NCI-H345 (cell line): ENCODE measurements at regions not wholly inside any gene's neighbourhood (a gene's known extent, or its start where the extent isn't known, plus 50 kb on each side); places are given as distances from the start of the nearest gene placed in this dataset.
A peak's percentile ranks its signal among the peaks of the same experiment; 100 is the strongest.
"Not testable (repeated sequence)": the region's sequence is repeated elsewhere in the genome, so short reads cannot be mapped to it uniquely, and the experiment has no call there.

Experiments used
- DNase-seq: peaks from one replicate; lab custom pipeline; 2025; lab: John Stamatoyannopoulos, UW

DNA sequence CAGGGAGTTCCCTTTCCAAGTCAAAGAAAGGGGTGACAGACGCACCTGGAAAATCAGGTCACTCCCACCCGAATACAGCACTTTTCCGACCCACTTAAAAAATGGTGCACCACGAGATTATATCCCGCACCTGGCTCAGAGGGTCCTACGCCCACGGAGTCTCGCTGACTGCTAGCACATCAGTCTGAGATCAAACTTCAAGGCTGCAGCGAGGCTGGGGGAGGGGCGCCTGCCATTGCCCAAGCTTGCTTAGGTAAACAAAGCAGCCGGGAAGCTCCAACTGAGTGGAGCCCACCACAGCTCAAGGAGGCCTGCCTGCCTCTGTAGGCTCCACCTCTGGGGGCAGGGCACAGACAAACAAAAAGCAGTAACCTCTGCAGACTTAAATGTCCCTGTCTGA is 277.8 kb upstream of the ARHGAP42 start:
- not testable (repeated sequence) for DNase-seq

DNA sequence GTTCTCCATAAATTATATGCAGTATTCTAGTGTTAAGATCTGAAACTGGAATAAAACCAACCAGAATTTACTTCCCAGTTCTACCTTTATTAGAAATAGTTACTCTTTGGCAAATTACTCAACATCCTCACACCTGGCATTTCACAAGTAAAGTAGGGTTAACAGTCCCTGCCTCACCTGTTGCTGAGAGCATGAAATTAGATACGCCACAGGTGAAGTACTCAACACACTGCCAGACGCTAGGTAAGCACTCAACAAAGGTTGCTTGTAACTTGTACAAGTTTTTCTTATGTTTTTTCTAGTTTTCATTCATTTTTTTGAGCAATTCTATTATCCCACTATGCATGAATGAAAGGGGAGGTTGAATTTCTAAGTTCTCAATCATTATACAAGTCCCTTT is 267.6 kb upstream of the ARHGAP42 start:
- peak; percentile 24 for DNase-seq

DNA sequence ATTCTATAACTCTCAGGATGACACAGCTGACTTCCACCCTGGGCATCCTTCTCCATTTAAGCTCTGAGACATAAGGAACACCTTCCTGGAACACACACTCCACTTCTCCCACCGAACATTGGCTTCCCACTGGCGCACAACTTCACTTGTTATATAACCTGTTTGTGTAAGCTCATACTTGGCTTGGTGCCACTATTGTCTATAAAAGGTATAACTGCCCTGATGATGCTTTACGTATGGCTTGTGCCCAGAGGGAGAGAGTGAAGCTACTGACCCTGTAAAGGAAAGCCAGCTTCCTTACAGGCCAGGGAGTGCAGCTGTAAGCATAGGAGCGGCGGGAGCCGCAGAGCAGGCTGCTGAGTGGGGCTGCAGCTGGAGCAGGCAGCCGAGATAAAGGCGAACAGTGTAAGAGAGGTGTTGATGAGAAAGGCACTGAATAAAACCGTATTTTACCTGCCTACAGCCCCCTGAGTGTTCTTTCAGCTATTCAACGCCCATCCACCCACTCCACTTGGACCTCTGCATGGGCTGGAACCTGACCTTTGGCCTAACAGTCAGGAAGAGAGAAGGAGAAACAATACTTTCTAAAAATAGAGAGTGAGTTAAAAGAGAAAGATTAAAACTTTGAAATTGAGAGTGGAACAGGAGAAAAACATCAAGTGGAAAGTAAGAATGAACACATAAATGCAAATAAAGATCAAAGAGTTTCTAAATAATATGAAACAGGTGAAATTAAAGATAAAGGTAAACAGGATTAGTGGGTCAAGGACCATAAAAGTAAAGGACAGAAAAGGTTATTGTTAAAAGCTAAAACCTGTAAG is 252.1 kb upstream of the ARHGAP42 start:
- peak; percentile 72 for DNase-seq

DNA sequence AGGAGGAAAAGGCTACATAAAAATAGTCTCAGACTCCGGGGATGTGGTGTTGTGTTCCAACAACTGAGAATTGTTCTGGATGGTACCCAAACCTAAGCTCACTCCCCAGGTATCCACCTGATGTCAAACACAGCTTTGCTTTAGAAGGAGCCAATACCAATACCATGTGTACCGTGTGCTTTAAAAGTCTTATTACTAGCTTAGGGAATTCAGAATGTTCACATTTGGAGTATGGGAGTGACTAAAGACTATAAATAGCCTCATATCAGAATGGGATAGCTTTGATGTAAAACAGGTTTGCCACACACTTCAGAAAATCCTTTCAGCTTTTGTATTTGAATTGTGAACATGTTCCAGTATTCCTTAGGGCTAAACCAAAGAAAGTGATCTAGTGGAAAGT is 248.7 kb upstream of the ARHGAP42 start:
- DNase-seq: no peak

DNA sequence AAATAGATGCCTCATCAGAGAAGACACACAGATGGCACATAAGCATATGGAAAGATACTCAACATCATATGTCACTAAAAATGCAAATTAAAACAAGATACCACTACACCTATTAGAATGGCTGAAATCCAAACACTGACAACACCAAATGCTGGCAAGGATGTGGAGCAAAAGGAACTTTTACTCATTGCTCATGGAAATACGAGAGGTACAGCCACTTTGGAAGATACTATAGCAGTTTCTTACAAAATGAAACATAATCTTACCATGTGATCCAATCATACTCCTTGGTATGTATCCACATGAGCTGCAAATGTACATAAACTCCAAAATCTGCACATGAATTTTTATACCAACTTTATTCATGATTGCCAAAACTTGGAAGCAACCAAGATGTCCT is 246.0 kb upstream of the ARHGAP42 start:
- no peak for DNase-seq

DNA sequence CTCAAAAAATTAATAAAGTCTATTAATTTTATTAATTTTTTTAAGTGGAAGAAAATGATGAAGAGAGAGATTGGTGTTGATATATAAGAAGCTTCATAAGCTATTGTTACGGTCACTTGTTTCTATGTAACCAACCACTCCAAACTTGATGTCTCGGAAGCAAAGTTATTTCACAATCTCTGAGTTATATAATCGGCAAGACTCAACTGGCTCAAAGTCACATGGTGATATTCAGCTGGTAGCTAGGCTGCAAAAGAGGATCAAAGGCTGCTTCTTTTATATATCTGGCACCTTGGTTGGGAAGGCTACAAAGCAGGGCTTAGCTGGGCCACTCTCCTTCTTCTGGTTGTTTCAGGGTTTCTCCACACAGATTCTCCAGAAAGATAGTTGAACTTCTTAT is 245.1 kb upstream of the ARHGAP42 start:
- DNase-seq: no peak

DNA sequence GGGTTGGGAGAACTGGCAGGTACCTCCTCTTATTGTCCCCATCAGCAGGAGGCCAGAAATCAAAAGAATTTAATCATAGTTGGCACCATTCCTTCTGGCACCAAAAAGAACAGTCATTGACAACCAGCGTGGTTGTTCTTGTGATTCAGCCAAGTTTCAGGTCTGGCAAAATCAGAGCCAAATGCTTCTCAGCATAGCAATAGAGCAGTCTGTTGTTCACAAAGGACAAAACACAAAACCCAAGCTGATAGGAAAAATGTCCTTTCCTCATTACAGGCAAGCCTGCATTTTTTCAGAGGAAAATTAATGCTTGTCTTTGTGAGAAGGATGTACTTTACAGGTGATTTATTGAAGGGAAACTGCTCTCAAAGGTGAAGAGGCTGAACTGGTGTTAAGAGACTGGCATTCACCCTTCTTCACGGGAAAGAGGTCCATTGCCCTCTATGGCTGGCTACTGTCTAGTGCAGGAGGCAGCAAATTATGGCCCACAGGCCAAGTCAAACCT is 241.8 kb upstream of the ARHGAP42 start:
- DNase-seq: peak; percentile 83

DNA sequence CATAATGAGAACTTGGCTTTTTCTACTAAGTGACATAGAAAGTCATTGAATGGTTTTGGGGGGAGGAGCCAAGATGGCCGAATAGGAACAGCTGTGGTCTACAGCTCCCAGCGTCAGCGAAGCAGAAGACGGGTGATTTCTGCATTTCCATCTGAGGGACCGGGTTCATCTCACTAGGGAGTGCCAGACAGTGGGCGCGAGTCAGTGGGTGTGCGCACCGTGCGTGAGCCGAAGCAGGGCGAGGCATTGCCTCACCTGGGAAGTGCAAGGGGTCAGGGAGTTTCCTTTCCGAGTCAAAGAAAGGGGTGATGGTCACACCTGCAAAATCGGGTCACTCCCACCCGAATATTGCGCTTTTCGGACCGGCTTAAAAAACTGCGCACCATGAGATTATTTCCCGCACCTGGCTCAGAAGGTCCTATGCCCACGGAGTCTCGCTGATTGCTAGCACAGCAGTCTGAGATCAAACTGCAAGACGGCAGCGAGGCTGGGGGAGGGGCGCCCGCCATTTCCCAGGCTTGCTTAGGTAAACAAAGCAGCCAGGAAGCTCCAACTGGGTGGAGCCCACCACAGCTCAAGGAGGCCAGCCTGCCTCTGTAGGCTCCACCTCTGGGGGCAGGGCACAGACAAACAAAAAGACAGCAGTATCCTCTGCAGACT is 235.2 kb upstream of the ARHGAP42 start:
- not testable (repeated sequence) for DNase-seq

DNA sequence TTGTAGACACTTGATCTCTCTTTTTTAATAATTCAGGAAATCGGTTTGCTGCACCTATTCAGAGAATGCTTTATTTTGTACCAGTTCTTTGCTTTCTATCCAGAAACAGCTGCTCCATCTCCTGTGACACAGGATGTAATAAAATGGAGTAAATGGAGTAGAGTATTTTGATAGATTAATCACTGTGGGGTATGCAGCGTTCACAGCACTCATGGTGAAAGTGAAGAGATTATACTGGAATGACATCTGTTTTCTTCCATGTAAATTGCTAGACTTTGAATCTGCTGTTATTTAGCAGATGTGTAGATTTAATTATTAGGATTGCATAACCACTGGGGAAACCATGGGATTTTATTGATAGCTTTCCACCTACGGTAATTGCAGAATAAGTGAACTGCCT is 227.3 kb upstream of the ARHGAP42 start:
- DNase-seq: no peak

DNA sequence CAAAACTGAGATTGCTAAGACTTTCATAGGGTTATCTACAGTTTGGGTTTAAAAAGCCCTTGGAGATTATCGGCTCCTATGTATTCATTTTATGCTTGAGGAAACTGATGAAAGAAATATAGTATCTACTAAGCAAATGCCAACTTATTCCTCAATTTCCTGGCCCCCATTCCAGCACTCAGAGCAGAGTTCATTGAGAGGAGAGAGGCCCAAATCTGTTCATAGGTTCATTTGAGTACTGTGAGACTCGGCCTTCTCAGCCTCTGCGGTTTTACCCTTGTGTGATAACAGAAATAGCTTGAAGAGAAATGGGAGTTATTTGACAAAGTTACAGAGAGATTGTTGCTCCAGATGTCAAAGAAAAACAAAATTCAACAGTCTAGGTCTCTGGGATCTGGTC is 226.7 kb upstream of the ARHGAP42 start:
- no peak for DNase-seq

DNA sequence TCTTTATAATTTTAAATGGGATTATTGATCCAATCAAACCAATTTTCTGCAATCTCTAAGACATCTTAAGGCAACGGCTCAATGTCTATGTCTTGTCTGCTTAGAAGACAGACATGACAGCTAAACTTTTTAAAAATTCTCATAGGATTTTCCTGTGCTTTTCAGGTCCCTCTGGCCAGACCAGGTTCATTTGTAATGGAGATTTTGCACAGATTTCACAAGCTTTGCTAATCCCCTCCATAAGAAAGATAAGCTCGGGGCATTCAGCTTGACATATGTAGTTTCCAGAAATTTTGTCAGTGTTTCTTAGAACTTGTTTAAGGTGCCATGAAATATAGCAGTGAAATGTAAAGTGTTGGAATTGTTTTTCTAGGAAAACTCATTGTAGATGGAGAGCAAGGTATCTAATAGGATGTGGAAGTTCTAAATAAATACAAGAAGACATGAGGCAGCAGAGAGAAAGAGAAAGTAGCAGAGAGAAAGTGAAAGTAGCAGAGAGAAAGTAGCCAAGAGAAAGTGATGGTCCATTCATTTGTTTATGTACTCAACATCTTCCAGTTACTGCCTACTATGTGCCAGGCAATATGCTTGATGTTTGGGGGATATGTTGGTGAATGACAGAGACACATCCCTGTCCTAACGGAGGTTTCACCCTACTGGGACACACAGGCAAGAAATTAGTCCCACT is 219.1 kb upstream of the ARHGAP42 start:
- DNase-seq: no peak

DNA sequence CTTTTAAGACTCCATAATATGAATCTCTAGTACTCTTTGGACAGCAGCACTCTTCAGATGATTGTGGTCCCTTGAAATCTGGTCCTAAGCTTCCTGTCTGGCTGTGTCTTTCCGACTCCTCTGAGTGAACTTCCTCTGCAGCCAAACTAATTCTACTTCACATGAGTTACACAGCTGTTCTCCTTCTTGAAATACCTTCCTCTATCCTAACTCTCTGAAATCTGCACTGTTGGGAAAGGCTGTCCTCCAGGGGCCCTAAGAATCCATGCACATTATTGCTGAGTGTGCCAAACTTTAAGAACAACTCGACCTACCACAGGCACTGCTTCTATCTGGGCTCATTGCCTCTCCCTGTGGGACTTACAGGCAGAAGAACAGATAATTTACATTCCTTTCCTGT is 217.3 kb upstream of the ARHGAP42 start:
- DNase-seq: no peak

DNA sequence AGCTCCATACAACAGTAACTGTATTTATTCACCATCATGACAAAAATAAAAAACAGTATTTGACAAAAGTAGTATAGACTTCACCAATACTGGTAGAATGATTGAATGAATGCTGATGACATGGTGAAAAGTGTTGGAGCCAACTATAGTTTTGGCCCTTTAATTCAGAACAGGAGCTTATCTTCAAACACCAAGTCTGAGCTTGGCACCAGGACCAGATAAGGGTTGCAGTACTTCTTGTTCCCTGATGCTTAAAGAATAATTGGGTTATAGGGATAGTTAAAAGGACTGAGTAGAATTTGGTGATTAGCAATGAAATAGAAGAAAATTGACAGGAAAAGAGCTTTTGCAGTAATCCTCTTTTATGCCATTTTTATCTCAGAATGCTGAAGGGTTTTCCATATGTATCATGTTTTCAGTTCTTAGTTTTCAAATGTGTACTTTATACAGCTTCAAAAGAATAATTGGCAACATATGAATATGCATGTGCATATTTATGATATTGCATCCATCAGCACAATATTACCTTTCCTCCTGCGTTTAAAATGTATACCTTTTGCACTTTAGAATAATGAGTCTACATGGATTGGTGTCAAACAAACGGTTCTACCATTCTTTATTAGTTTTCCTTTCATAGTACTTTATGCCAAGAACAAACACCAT is 214.2 kb upstream of the ARHGAP42 start:
- DNase-seq: no peak

DNA sequence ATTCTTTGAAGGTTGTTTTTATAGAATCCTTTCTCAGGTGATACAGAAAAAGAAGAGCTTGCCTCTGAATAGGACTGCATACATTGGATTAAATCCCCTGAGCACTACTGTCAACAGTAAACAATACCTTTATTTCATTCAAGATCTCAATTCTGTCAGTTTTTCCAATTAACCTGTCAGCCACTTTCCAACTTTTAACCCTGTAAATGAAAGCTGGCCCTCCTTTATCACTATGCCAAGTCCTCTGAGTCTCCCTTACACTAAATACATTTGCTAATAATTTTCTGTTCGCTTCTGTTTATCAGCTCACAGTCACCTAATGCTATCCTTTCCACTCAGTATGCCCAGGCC is 213.7 kb upstream of the ARHGAP42 start:
- DNase-seq: no peak

DNA sequence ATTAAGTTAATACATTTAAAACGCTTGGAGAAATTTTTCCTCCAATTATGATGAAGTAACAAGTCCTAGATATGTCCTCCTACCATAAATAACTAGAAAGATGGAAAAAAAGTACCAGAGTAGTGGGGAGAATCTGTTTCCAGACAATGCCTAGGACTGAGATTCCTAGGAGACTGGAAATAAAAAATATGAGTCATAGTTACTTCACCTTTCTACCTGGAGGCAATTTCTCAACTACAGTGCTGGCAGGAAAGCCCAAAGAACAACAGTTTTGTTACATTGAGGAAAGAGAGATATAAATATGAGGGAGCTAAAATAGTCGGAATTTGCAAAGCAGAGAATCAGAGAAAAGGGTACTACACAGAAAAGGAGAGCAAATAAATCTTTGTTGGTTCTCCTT is 202.1 kb upstream of the ARHGAP42 start:
- no peak for DNase-seq

DNA sequence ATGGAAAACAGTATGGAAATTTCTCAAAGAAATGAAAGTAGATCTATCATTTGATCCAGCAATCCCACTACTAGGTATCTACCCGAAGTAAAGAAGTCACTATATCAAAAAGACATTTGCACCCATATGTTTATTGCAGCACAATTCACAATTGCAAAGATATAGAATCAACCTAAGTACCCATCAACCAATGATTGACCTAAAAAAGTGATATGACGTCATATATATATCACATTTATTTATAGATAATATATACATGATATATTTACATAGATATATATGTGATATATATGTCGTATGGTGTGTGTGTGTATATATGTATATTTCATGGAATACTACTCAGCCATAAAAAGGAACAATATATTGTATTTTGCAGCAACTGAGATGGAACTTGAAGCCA is 188.3 kb upstream of the ARHGAP42 start:
- DNase-seq: no peak

DNA sequence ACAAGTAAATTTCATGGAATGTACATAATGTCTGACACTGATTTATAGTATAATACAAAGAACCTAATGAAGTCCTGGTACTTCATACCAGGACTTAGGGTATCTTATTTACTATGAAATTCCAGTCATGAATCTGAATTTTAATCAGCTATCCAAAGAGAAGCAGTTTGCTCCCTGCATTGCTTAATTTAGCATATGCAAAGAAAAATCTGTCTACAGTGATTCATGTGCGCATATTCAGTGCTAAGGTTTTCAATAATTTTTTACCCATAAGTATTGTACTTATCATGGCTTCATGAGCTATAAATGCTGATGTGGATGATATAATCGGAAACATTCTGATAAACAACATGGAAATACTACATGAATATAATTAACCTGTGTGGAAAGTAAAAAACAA is 185.6 kb upstream of the ARHGAP42 start:
- no peak for DNase-seq

DNA sequence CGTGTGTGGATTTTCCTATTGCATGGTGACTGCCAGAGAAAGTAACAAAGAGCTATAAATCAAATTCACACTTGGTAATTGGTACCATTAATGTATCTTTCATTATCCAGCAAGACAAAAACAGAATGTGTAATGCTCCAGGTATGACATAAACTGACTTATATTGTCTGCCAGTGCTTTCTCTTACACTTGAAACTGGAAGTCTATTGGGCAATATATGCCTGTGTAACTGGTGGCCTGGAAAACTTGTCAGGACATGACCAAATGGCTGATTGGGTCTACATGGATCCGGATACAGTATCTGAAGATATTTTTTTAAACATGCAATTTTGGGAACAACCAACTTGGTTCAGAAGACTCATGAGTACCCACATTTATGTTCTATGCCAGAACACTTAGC is 174.6 kb upstream of the ARHGAP42 start:
- no peak for DNase-seq

DNA sequence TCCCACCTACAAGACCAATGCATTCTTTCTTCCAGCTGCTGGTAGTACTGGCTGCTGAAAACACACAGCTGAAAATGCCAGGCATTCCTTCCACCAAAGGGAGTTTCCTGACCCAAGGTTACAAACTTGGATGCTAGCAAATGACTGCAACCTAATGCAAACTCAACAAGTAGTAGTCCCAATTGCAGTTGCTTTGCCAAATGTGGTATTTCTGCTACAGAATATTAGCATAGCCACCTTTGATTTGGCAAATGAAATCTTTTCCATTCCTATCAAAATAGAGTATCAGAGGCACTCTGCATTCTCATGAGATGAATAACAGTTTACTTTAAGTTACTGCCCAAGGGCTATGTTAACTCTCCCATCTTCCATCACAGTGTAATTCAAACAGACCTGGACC is 172.0 kb upstream of the ARHGAP42 start:
- no peak for DNase-seq

DNA sequence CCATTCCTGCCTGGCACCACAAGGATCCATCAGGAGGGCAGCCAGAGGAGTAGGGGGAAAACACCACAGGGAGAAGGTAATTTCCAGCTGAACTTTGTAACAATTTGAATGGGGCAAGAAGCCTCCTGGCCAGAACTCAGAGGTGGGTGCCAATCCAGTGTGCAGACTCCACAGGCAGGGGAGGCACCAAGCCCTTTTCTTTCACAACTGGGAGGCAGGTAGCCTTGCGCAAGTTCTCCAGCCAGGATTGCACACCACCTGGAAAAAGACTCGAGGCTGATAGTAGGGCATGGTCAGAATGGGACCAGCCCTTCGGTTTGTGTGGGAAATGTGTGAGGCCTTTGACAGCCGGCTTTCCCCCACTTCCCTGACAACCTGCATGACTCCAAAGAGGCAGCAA is 161.9 kb upstream of the ARHGAP42 start:
- DNase-seq: no peak

DNA sequence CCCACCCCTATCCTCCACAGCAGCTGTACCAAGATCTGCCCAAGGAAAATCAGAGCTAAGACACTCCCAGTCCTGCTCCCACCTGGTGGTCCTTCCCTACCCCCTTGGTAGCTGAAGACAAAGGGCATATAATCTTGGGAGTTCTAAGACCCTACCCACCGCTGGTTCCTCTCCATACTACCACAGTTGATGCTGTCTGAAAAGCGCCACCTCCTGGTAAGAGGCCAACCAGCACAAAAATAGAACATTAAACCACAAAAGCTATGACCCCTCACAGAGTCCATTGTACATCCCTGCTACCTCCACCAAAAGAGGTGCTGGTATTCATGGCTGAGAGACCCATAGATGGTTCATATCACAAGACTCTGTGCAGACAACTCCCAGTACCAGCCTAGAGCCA is 161.5 kb upstream of the ARHGAP42 start:
- DNase-seq: no peak

DNA sequence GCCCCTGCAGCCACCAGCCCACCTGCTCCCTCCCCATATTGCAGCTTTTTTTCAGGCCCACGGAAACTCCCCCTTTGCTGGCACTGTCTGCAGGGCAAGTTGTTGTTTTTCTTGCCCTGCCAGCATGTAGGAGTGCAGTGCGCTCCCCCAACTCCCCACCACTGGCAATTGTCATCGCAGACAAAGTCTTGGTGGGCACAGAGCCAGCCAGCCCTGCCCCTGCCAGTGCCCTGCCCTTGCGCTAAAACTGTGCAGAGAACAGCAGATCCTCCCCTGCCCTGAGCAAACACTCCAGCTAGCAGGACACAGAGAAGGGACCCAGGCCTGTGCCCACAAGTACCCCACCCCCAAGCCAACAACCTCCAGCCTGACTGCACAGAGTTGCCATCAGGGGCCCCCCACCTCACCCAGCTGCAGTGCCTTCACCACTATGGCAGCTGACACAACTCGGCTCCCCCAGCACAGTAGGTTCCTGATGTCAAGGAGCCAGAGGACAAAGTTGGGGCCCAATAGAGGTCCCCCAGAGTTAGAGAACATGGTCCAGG is 158.1 kb upstream of the ARHGAP42 start:
- no peak for DNase-seq
